ENCODE measurements at regions not wholly inside any gene's neighbourhood (a gene's known extent, or its start where the extent isn't known, plus 50 kb on each side); places are given as distances from the start of the nearest gene placed in this dataset.
"Not testable (repeated sequence)": the region's sequence is repeated elsewhere in the genome, so short reads cannot be mapped to it uniquely, and the experiment has no call there.

GRCh38 chr10:78441694-78442093 is 408.0 kb downstream of the RPS24 start:
- no peak for DNase-seq

- no peak for DNase-seq
Observed at GRCh38 chr10:78442836-78443550, 409.3 kb downstream of the RPS24 start.

DNA sequence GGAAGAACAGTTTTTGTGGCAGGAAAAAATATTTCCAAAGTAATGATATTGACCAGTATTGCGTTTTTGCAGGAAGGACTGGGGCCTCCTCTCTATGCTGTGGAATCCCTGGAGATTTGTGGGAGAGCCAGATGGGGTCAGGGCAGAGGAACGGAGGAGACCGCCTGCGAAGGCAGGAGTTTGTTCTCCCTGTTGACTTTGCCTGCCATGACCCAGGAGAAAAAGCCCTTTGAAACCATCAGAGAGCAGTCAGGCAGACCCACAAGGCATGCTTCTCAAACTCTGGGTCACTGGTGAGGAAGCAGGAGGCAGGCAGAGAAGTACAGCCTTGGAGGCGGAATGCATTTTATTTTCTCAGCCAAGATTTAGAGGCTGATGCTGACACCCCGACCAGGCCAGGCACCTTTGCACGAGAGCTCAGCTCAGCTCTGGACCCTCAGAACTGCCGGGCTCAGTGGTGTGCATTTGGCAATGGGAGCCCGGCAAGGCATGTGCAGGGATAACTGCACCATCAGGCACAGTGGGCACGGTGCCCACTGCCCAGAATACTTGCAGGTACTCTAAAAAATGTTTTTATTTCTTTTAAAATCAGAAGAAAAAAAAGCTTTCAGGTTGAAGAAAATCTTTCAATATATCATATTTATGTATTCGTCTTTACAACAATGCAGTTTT is 410.4 kb downstream of the RPS24 start:
- no peak for DNase-seq

GRCh38 chr10:78444741-78445140 is 411.1 kb downstream of the RPS24 start:
- not testable (repeated sequence) for DNase-seq

DNA sequence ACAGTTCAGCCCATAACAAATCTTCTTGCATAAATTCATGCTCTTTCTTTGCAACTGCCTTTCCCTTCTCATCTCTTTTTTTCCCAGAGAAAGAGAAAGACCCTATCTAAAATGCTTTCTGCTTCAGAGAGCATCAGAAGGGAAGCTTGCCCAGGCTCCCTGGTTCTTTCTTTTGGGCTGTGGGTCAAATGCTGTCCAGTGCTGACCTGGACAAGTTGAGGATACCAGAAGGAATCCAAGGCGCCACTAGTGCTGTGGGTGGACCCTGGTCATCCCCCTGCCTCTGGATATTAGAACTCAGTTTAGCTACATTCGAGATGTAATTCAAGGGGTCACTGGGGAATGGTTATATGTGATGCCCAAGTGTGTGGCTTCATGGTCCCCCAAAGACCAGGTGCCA is 411.6 kb downstream of the RPS24 start:
- no peak for DNase-seq

DNA sequence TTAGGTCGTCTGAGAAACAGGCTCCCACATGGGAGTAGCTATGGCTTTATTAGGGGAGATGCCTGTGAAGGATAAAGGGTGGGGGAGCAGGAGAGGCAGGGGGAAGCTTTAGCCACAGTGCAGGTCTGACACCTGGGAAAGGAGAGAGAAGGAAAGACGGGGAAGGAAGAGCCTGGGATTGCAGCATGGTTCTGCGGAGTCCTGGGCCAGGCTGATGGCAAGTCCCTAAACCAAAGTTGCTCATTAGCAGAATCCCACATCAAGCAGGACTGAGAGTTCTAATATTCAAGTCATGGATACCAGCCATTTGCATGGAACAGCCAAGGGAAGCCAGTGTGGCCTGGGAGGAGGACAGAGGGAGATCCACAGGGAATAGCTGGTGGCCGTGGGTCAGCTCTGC is 414.8 kb downstream of the RPS24 start:
- DNase-seq, result no peak

- DNase-seq, result no peak
Observed at GRCh38 chr10:78448994-78449418, 415.3 kb downstream of the RPS24 start.

GRCh38 chr10:78449554-78449953 is 415.9 kb downstream of the RPS24 start:
- DNase-seq, result no peak

DNA sequence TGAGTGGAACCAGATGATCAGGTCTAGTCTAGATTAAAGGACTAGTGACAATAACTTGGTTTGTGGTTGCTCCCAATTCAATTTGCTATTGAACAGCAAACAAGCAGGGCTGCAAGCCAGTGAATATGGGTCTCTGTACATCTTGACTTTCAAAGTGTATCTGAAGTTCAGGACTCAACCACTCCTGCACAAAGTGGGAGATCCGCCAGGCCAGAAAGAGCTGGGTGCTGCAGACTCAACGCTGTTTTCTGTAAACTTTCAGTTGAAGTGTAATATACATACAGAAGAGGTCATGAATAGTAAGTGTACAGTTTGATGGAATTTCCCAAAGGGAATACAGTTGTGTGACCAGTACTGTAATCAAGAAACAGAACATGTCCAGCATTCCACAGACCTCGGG is 416.6 kb downstream of the RPS24 start:
- no peak for DNase-seq

GRCh38 chr10:78450807-78451485 is 417.3 kb downstream of the RPS24 start:
- no peak for DNase-seq

GRCh38 chr10:78451592-78451991 is 417.9 kb downstream of the RPS24 start:
- DNase-seq, result no peak

GRCh38 chr10:78454123-78454645 is 420.5 kb downstream of the RPS24 start:
- DNase-seq, result no peak

GRCh38 chr10:78455236-78455635 is 421.6 kb downstream of the RPS24 start:
- DNase-seq, result no peak

GRCh38 chr10:78455811-78456210 is 422.1 kb downstream of the RPS24 start:
- no peak for DNase-seq

- no peak for DNase-seq
Observed at GRCh38 chr10:78456649-78457400, 423.2 kb downstream of the RPS24 start.

- no peak for DNase-seq
Observed at GRCh38 chr10:78457804-78458482, 424.3 kb downstream of the RPS24 start.

GRCh38 chr10:78458983-78459638 is 425.4 kb downstream of the RPS24 start:
- no peak for DNase-seq

DNA sequence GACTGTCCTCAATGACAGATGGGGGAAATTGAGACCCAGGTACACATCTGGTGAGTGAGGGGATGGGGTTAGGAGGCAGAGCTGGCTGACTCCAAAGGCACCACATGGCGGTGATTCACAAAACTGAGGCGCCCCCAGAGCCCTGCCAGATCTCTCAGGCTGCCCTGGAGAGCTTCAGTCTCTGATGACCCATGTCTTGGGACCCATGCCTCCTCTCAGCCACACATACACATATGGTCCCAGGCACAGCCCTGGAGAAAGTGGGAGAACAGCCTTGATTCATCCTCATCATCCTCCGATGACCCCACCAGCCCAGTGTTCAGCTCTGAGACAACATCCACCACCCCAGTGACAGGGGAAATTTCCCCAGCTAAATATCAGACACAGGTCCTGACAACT is 426.0 kb downstream of the RPS24 start:
- DNase-seq, result no peak

- DNase-seq, result no peak
Observed at GRCh38 chr10:78460204-78460603, 426.5 kb downstream of the RPS24 start.

GRCh38 chr10:78461333-78461732 is 427.7 kb downstream of the RPS24 start:
- no peak for DNase-seq

DNA sequence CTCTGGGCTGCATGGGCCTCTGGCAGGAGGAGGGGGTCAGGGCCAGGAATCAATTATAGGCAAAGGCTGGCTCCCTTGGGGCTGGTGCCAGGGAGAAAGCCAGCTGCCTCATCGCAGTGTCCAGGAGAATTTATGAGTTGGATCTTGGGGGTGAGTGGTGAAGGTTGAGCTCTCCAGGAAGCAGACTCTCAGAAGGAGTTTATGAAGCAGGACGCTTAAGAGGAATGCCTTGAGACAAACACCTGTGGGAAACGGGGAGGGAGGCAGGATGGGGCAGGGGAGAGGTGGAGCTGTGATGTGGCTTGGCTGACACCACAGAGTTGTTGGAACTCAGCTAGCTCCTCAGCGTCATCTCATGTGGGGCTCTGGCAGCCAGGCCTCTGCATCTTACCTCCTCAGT is 428.5 kb downstream of the RPS24 start:
- DNase-seq, result no peak

DNA sequence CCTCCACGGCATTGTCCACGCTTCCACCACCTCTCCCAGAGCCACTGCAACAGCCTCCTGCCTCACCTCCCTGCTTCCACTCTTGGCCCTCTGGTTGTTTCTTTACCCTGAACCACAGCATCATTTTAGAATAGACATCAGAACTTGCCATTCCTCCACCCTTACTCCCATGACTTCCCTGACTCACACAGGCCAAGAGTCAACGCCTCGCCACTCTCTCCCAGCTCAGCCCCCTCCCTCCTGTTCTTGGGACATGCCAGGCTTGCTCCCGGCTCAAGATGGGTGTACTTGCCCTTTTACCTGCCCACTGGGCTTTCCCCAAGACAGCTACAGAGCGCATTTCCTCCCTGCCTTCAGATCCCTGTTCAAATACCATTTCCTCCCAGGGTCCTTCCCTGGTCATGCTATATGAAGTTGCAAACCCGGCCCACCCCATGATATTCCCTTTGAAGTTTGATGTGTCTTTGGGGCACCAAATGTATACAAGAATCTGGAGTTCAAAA is 429.1 kb downstream of the RPS24 start:
- no peak for DNase-seq
